Sciatic nerve (tissue), 2 donors: ENCODE measurements at regions not wholly inside any gene's neighbourhood (a gene's known extent, or its start where the extent isn't known, plus 50 kb on each side); places are given as distances from the start of the nearest gene placed in this dataset.

Experiments
- ATAC-seq: fragments of 200-7000 bp; cut with Tn5 transposase; one replicate; pipeline ENCODE4 v1.9.1; 2020; ENCODE audit warnings: mild to moderate bottlenecking, moderate library complexity
- DNase-seq: peaks from one replicate; pipeline ENCODE4 v3.0.0-alpha.2; 2020; ENCODE audit warnings: low spot score
- intact Hi-C: fragments of 100-400 bp; cut with DNase I; formaldehyde crosslinking; loops from one replicate; pipeline ENCODE4 v1.14.2; 2022
- donor health status: DM: no; HTN: no; CAD: no.
- donor health status: DM: no; HTN: no; CAD: no.

DNA sequence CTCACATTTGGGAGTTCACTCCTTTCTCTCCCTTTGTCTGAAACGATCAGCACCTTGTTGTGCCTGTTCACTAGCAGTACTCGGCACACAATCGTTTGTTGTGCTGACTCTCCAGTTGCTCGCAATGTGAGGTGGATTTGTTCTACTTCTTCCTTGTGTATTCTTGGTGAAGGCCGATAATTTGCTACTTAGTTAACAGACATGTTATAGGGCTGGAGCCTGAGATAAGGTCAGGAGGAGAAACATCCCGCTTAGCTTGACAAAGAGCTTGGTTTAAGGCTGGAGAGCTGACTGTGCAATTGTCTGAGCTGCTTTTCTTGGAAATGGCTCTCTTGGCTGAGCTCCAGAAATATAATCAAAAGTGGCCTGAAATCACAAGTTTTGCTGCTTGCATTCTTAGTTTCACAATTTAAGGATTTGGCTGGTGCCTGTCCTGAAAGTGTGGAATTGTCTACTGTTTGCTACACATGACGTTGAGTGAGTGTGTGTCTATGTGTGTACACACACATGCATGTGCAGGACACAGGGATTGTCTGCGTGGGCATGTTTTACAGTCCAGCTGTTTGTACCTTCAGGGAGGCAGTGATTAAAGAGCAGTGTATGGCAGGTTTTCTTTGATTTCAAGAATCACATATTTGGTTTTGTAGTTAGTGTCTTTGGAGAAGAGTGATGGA, 77.7 kb downstream of the ARF6 start:
- ATAC-seq, result peak; percentile 69
- intact Hi-C loops, result no loop called here

GRCh38 chr14:49971156-49972130, 78.6 kb downstream of the ARF6 start:
- intact Hi-C loops, result no loop called here
- DNase-seq, result no peak
- ATAC-seq, result peak; percentile 27

More for the DNA sequence above, 77.7 kb downstream of the ARF6 start:
- DNase-seq, result no peak

DNA sequence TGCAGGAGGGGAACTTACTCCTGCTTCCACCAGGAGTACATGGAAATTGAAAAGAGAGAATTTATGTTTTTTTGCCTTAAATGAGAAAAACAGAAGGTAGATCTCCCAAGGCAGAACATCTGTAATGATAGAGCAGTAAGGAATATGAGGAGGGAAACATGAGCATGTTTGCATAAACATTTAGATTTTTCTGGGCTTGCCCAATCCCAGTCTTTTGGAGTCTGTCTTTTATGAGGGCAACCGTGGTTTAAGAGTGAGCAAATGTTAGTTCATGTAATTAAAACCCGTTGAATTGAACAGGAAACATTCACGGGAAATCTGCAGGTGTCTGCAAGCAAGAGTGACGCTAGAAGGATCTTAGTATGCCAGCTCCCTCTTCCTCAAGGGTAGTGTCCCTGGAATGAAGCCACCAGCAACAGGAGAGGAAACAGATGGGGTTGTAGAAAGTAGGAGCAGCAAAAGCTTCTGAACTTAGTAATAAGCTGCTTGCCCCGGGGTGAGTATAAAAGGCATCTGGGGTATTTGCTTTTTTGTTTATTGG, 79.3 kb downstream of the ARF6 start:
- peak; percentile 64 for ATAC-seq
- no peak for DNase-seq
- intact Hi-C loops, result no loop called here

- intact Hi-C loops, result no loop called here
- no peak for DNase-seq
- ATAC-seq, result peak; percentile 73
Measured at GRCh38 chr14:49972823-49973222, 79.9 kb downstream of the ARF6 start.

GRCh38 chr14:49975276-49975675, 82.4 kb downstream of the ARF6 start:
- intact Hi-C loops, result no loop called here
- ATAC-seq (no peak), DNase-seq (no peak)

GRCh38 chr14:49975799-49976198, 82.9 kb downstream of the ARF6 start:
- ATAC-seq (no peak), DNase-seq (no peak)
- intact Hi-C loops, result no loop called here

GRCh38 chr14:49977126-49977841, 84.4 kb downstream of the ARF6 start:
- intact Hi-C loops, result no loop called here
- no peak for DNase-seq
- ATAC-seq, result no peak

GRCh38 chr14:49980027-49980426, 87.1 kb downstream of the ARF6 start:
- no peak for DNase-seq
- ATAC-seq, result no peak
- intact Hi-C loops, result no loop called here

DNA sequence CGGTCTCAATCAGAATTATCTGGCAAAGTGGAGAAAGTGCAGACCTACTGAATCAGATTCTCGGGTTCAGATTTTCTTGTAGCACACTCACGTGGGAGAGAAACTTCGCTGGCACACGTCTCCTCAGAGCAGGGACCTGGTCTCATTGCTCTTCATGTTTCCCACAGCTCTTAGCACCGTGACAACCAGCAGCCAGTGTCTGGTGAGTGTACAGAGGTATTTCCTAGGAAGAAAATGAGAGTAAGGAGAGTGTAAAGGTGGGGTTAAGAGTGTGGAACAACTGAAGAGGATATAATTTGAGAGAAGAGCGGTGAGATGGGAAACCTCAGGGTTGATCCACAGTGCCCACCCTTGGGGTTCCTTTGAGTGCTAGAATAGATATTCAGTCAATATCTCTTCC, 89.2 kb downstream of the ARF6 start:
- intact Hi-C loops, result no loop called here
- no peak for DNase-seq
- ATAC-seq, result peak; percentile 57

DNA sequence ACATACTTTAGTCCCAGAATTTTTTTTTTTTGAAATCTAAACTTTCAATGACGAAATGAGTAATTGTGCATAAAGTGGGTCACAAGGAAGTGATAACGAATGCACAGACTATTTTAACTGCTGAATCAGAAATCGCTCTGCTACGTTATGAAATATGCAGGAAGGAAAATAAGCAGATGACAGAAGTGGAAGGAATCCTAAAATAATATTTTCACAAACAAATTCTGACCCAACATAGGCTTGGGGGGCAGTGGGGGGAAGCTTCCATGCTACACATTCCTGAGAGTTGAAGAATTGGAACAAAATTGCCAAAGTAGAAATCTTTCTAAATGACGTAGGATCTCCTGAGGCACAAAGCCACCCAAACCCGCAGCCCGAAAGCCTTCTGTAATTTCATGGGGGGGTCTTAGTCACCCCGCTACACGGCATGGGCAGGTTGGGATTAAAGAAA, 89.6 kb downstream of the ARF6 start:
- intact Hi-C loops, result no loop called here
- no peak for DNase-seq
- ATAC-seq, result peak; percentile 74

DNA sequence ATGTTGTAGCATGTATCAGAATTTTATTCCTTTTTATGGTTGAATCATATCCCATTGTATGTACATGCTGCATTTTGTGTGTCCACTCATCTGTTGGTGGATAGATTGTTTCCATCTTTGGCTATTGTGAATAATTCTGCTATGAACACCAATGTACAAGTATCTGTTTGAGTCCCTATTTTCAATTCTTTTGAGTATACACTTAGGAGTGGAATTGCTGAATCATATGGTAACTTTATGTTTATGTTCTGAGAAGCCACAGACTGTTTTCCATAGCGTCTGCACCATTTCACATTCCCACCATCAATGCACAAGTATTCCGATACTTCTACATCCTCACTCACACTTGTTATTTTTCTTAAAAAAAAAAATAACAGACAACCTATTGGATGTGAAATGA, 91.5 kb downstream of the ARF6 start:
- DNase-seq, result no peak
- ATAC-seq, result no peak
- intact Hi-C loops, result no loop called here

DNA sequence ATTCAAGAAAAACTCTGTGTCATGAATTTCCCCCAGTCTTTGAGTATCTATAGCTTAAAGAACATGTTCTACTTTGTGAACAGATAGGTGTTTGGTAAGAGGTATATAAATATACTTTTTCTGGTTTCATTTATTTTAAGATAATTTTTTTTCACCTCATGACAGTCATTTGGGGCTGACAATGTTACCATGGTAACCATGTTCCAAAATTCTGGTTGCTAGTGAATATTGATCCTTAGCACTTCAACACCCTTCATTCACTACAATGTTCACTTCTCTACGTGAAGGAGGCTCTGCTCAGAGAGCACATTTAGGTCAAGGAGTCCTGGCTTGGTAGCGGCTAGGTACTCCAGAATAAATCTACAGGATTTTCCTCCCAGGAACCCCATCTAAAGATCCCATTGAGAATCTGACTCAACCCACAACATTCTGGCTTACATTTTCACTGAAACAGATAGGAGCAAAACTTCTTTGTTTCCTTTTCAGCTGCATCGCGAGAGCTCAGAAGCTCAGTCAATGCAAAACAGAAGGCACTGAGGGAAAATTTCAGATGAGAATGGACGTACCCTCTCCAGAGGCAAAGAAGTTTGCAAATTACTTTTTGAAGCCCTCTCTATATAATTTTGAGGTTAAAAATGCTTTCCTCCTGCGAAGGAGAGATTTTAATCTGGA, 93.6 kb downstream of the ARF6 start:
- ATAC-seq (no peak), DNase-seq (no peak)
- intact Hi-C loops, result no loop called here

- intact Hi-C loops, result no loop called here
- no peak for DNase-seq
- ATAC-seq, result no peak
Measured at GRCh38 chr14:49988080-49988990, 95.5 kb downstream of the ARF6 start.

- DNase-seq, result no peak
- intact Hi-C loops, result no loop called here
- no peak for ATAC-seq
Measured at GRCh38 chr14:49989966-49990365, 97.1 kb downstream of the ARF6 start.

- intact Hi-C loops, result no loop called here
- DNase-seq (no peak), ATAC-seq (peak; percentile 34)
Measured at GRCh38 chr14:49991491-49991890, 98.6 kb downstream of the ARF6 start.

DNA sequence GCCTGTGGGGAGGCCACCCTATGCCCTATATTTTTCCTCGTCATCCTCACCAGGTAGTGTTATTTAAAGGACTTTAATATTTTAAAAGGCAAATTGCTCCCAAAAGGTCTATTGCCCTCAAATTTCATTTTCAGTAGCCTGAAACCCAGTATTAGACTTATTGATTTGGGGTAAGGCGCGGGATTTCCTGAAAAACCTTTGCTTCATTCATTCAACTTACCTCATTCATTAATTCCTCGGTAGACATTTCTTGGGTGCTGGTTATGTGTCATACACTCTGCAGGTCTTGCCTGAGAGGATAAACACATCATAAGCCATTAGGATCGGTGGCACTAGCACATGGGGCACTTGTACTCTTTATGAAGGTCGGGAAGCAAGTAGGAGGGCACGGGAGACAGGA, 99.2 kb downstream of the ARF6 start:
- ATAC-seq (no peak), DNase-seq (no peak)
- intact Hi-C loops, result no loop called here

DNA sequence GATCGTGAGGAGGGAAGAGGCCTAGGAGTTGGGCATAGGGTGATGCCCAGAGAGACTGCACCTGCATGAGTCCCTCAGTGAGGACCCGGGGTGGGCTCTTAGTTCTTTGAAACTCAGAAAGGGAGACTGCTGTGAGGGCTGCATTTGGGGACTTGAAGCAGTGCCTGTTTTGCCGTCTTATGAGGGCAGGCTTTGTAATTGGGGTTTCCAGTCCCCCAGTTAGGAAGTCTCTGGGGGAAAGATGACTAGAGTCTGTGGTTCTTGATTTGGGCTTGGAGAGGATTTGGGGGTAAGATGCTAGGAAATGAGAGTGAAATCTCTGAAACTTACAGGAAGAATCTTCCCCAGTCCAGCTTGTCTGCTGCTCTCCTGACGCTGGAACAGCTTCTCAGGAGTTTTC, 99.6 kb downstream of the ARF6 start:
- ATAC-seq (no peak), DNase-seq (no peak)
- intact Hi-C loops, result no loop called here

GRCh38 chr14:49992901-49993339, 100.0 kb downstream of the ARF6 start:
- peak; percentile 33 for ATAC-seq
- intact Hi-C loops, result no loop called here
- DNase-seq, result no peak
